Stimulated activated CD8-positive, alpha-beta memory T cell treated with anti-CD3 and anti-CD28 coated beads, Interleukin-7, amount 100 ng/mL, for 48 hours (primary cell): ENCODE measurements at regions not wholly inside any gene's neighbourhood (a gene's known extent, or its start where the extent isn't known, plus 50 kb on each side); places are given as distances from the start of the nearest gene placed in this dataset.

Experiments
- DNase-seq, 2 donors: peaks; one replicate each; pipeline ENCODE4 v3.0.0-alpha.2; 2020; ENCODE audit warnings: low read depth in 1 of 2; ENCODE audit errors: extremely low read depth in 1 of 2

DNA sequence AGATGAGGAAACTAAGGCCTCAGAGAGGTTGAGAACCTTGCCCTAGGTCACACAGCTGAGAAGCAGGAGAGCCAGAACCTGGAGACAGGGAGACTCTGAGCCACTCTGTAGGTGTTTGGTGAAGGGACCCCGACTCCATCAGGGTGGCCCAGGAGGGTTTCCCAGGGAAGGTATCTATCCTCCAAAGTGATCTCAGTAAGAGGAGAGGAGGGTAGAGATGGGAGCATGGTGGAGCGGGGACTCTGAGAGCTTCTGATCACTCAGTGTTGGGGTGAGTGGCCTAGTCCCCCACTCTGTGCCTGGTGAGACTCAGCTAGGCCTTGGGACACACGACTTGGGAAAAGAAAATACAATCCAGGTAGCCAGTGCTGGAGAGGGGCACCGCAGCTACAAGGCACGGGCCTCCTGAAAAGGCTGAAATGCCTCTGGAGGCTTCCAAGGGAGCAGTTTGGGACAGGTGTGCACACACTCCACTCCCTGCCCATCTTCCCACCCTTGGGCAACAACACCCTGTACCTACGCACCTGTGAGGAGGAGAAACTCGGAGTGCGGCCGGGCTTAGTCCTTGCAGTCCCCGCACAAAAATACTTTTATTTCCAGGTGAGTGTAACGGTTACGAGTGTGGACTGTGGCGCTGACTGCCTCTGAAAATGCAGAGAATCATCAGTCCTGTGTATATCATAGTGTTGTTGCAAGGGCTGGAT is 80.8 kb downstream of the CAMK2N1 start:
- DNase-seq, result no peak
